ENCODE measurements at regions not wholly inside any gene's neighbourhood (a gene's known extent, or its start where the extent isn't known, plus 50 kb on each side); places are given as distances from the start of the nearest gene placed in this dataset.

DNA sequence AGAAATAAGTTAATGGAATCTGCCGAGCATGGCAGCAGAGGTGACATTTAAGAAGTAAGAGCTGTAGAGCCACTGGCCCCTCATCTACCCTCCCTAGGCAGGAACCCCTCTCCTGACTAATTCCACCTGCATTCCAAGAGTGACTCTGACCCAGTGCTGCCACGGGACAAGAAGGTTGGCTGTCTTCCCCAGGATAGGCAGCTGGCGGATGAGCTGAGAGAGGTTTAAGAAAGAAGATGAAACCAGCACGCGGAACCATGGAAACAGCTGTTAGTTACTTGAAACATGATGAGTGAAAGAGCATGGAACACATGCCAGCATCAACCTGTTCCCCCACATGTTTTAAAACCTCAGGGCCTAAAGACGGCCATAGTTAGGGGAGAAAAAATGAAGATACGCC lies 74.1 kb downstream of the RND3 start:
- intact Hi-C loops (cut with micrococcal nuclease), result loop anchor here (5.0 kb wide), 1 partner anchor 331 kb away; no protein-coding TSS in a partner anchor
- Histone ChIP-seq H3K9me1 (replicated peaks; ENCODE audit: control insufficient read depth, extremely low read depth, insufficient read depth, low read length) (no peaks in the 10 kb centered on the region), H3K27ac (ENCODE audit: insufficient read depth, low read depth, low read length) (no peak overlapping the region), H4K20me1 (replicated peaks; ENCODE audit: control insufficient read depth, extremely low read depth, insufficient read depth, low read length) (no peaks in the 10 kb centered on the region), H2AFZ (ENCODE audit: low read depth, low read length) (no peak overlapping the region), H3K4me1 (ENCODE audit: control insufficient read depth, extremely low read depth, insufficient read depth, low read length) (peaks cover 36% of the 10 kb centered on the region), H3K9ac (replicated peaks; ENCODE audit: extremely low read depth, insufficient read depth, low read length) (no peak overlapping the region), H3K27me3 (ENCODE audit: control insufficient read depth in 2 of 2, insufficient read depth in 2 of 2, low read length in 2 of 2) (no peaks in the 10 kb centered on the region), H3K4me3 (replicated peaks in 1 of 3; ENCODE audit: insufficient read depth in 1 of 3, low read depth in 1 of 3, low read length in 3 of 3) (no peak overlapping the region), H3K79me2 (ENCODE audit: control insufficient read depth, insufficient read depth, low read length) (no peaks in the 10 kb centered on the region), H3K36me3 (ENCODE audit: control insufficient read depth in 2 of 2, extremely low read depth in 1 of 2, insufficient read depth in 2 of 2, low read length in 2 of 2) (no peaks in the 10 kb centered on the region), H3K4me2 (ENCODE audit: insufficient read depth, low read length) (no peak overlapping the region), H3K9me3 (replicated peaks; ENCODE audit: control insufficient read depth, insufficient read depth, low read length) (no peaks in the 10 kb centered on the region)
- FAIRE-seq (no peak), DNase-seq (ENCODE audit: low read depth, low spot score) (no peak)
- ChIA-PET CTCF (interaction anchor here (1.4 kb wide), 1 partner anchor 50 kb away, joined by 3 read pairs; no protein-coding TSS in a partner anchor), POLR2A (no interaction called here)
- dilution Hi-C loops (cut with MboI; ENCODE audit: extremely low pct_ligation_motif_present, low sequenced_read_pairs), result no loop called here
- no TSS peak for BruUV-seq (replicated peaks)
- TF ChIP-seq, protein P1, sequence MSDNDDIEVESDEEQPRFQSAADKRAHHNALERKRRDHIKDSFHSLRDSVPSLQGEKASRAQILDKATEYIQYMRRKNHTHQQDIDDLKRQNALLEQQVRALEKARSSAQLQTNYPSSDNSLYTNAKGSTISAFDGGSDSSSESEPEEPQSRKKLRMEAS (IDR thresholded peaks at IDR 0.05; ENCODE audit: insufficient read depth, insufficient read length), result no peak
- no peak for TF ChIP-seq GATA2 (IDR thresholded peaks at IDR 0.05; ENCODE audit: insufficient read depth, insufficient read length, low read depth, low read length)
- TF ChIP-seq EZH2 (IDR thresholded peaks at IDR 0.05; ENCODE audit: borderline replicate concordance, low read depth, low read length, severe bottlenecking), result no peak
- no peak for TF ChIP-seq FOS (IDR thresholded peaks at IDR 0.05; ENCODE audit: borderline replicate concordance, insufficient read depth, low read length)
- no peak for TF ChIP-seq POLR2AphosphoS5 (IDR thresholded peaks at IDR 0.05; ENCODE audit: insufficient read depth, low read depth, low read length)
- TF ChIP-seq POLR2A (IDR thresholded peaks at IDR 0.05; ENCODE audit: low read depth, low read length), result no peak
- TF ChIP-seq MYC (IDR thresholded peaks at IDR 0.05; ENCODE audit: low read depth, low read length), result no peak
- TF ChIP-seq CTCF (IDR thresholded peaks at IDR 0.05; ENCODE audit: extremely low read depth in 1 of 2, insufficient read depth in 1 of 2, low read depth in 1 of 2, low read length in 2 of 2), result no peak
- no peak for TF ChIP-seq JUN (IDR thresholded peaks at IDR 0.05; ENCODE audit: borderline replicate concordance, insufficient read depth, insufficient read length, low read depth)
